Brain microvascular endothelial cell (primary cell): ENCODE measurements at regions not wholly inside any gene's neighbourhood (a gene's known extent, or its start where the extent isn't known, plus 50 kb on each side); places are given as distances from the start of the nearest gene placed in this dataset.

ENCODE experiments used
- DNase-seq: peaks from one replicate; pipeline ENCODE4 v3.0.0-alpha.2; 2020
- H3K27ac ChIP-seq: fragments of 250-450 bp; sonication (Bioruptor Pico); 2 replicates; pipeline ENCODE4 v1.5.1; 2020; ENCODE audit warnings: mild to moderate bottlenecking, moderate library complexity
- H3K27me3 ChIP-seq: fragments of 250-450 bp; sonication (Bioruptor Pico); replicated peaks from 2 replicates; pipeline ENCODE4 v1.5.1; 2020; ENCODE audit warnings: mild to moderate bottlenecking
- H3K36me3 ChIP-seq: fragments of 250-450 bp; sonication (Bioruptor Pico); replicated peaks from 2 replicates; pipeline ENCODE4 v1.5.1; 2020; ENCODE audit warnings: mild to moderate bottlenecking
- H3K4me3 ChIP-seq: 2 replicates; pipeline ENCODE4 v1.5.1; 2011; ENCODE audit warnings: low read depth, mild to moderate bottlenecking, control low read depth, low read length, moderate library complexity
- in situ Hi-C: cut with HindIII; loops from 2 replicates; pipeline ENCODE4 v1.10.0; 2017; ENCODE audit warnings: low sequenced_read_pairs, low pct_ligation_motif_present
- TF ChIP-seq, protein P1 (sequence below): IDR thresholded peaks from 2 replicates; pipeline ENCODE4 v1.5.1; 2011; ENCODE audit warnings: low read depth, mild to moderate bottlenecking, moderate library complexity, low read length, control low read depth, inconsistent platforms; ENCODE audit errors: missing control alignments

DNA sequence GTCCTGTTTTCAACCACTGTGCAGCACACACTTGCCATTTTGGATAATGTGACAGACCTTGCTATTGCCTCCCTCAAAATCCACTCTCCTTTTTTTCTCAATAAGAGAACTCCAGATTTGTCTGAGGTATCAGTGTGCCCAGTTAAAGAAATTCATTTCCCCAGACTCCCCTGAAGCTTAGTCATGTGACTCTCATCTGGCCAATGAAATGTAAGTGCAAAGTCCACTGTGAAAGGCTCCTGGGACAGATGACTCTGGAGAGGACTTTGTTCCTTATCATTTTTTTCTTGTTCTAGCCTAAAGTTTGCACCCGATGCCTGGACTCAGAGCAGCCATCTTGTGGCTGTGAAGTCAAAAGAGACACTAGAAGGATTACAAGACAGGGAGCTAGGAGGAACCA is 268.6 kb upstream of the LRTM1 start:
- H3K27me3 ChIP-seq, result no peaks in the 10 kb centered on the region
- TF ChIP-seq, protein P1, sequence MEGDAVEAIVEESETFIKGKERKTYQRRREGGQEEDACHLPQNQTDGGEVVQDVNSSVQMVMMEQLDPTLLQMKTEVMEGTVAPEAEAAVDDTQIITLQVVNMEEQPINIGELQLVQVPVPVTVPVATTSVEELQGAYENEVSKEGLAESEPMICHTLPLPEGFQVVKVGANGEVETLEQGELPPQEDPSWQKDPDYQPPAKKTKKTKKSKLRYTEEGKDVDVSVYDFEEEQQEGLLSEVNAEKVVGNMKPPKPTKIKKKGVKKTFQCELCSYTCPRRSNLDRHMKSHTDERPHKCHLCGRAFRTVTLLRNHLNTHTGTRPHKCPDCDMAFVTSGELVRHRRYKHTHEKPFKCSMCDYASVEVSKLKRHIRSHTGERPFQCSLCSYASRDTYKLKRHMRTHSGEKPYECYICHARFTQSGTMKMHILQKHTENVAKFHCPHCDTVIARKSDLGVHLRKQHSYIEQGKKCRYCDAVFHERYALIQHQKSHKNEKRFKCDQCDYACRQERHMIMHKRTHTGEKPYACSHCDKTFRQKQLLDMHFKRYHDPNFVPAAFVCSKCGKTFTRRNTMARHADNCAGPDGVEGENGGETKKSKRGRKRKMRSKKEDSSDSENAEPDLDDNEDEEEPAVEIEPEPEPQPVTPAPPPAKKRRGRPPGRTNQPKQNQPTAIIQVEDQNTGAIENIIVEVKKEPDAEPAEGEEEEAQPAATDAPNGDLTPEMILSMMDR, result no peak
- H3K4me3 ChIP-seq, result no peak overlapping the region
- H3K36me3 ChIP-seq, result no peaks in the 10 kb centered on the region
- in situ Hi-C loops, result no loop called here
- no peak overlapping the region for H3K27ac ChIP-seq
- DNase-seq, result no peak

DNA sequence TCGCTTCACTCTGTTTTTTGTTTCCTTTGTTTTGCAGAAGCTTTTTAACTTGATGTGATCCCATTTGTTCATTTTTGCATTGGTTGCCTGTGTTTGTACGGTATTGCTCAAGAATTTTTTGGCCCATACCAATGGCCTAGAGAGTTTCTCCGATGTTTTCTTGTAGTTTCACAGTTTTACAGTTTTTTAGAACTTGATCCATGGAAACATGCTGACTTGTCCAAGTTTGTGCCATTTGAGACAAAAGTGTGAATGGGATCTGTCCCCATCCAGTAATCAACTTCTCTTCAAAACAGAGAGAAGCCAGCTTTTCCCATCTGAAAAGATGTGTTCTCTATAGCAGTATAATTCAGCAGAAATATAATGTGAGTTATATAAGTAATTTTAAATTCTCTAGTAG is 266.5 kb upstream of the LRTM1 start:
- Histone ChIP-seq H3K36me3 (no peaks in the 10 kb centered on the region), H3K4me3 (no peak overlapping the region), H3K27ac (no peak overlapping the region), H3K27me3 (no peaks in the 10 kb centered on the region)
- no peak for DNase-seq
- TF ChIP-seq, protein P1, result no peak
- in situ Hi-C loops, result no loop called here

DNA sequence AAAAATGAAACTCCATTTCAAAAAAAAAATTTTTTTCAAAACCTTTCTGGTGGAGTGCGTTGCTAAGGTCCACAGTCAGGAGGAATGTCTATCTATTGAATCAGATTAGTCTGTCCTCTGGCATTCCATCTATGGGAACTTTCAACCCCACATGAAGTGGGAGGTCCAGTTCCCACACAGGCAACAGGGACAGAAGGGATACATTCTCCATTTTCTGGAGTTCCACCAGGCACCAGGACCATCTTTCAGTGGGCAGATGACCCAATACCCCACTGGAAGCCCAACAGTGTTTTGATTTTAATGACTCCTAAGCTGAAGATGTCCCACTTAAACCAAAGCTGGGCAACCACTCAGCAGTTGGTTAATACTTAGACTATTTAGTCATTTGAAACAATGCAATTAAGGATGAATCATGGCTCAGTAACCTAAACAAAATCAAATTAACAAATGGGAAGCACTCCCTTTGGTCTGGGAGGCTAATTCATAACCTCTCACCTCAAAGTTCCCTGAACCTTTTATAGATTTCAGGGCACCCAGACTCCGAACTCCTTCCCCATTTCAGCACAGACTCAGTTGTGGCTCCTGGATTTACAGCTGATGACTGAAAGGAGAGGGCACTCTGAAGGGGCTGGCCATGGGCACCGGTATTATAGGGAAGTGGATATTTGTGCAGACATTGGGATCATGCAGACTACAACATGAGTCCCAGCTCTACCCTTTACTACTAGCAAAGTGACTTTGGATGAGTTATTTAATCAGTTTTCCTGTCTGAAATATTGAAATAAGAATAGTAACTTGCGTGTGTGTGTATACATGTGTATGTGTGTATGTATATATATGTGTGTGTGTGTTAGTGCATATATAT is 264.3 kb upstream of the LRTM1 start:
- no peaks in the 10 kb centered on the region for H3K27me3 ChIP-seq
- peak overlapping the region; percentile 98 for H3K27ac ChIP-seq
- no peaks in the 10 kb centered on the region for H3K36me3 ChIP-seq
- in situ Hi-C loops, result no loop called here
- DNase-seq, result peak; percentile 95
- H3K4me3 ChIP-seq, result no peak overlapping the region
- TF ChIP-seq, protein P1, result no peak

DNA sequence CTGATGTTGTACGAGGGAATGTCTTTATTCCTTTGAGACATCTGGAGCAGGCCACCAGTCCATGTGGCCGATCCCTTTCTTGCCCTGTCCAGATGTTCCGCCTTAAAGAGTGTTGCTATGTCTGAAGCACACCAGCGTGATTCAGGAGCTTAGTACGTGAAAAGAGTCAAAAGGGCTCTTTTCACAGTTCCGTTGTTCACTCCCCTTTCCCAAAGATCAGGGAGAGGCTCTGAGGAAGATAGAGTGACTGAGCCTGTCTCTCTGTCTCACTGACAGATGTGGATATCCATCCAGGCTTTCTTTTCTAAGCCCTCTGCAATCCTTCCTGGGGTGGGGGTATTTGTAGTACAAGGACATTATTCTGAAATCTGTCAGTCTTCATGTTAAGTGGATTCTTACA is 262.5 kb upstream of the LRTM1 start:
- DNase-seq, result peak; percentile 72
- no peaks in the 10 kb centered on the region for H3K36me3 ChIP-seq
- no peak overlapping the region for H3K4me3 ChIP-seq
- peak overlapping the region; percentile 98 for H3K27ac ChIP-seq
- no peaks in the 10 kb centered on the region for H3K27me3 ChIP-seq
- in situ Hi-C loops, result no loop called here
- TF ChIP-seq, protein P1, result no peak

DNA sequence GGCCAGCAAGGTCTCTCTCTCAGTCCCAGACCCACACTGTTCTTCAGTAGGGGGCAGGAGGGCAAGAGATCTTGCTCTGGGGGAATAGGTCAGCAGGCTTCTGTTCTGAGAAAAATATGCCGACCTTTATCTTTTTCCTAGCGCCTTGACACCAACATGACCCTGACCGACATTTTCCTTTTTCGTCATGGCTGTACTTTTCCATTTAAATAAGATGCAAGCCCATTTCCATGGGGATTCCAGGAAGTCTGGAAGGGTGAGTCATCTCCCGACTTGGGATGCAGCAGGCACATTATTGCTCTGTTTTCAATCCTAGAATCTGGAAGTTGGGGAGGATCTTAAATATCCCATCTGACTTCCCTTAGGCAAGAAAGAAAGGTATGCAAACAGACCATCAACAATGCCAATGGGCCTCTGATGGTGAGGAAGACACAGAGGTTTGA is 261.5 kb upstream of the LRTM1 start:
- peak; percentile 70 for DNase-seq
- in situ Hi-C loops, result no loop called here
- Histone ChIP-seq H3K36me3 (no peaks in the 10 kb centered on the region), H3K27me3 (no peaks in the 10 kb centered on the region), H3K4me3 (no peak overlapping the region), H3K27ac (peak overlapping the region; percentile 98)
- TF ChIP-seq, protein P1, result no peak
